SK-N-SH treated with all-trans-retinoic acid at 6 μM for 48 hours (cell line): ENCODE measurements at regions not wholly inside any gene's neighbourhood (a gene's known extent, or its start where the extent isn't known, plus 50 kb on each side); places are given as distances from the start of the nearest gene placed in this dataset.

Experiments
- ARNTL ChIP-seq: fragments of 450-650 bp; formaldehyde crosslinking; IDR thresholded peaks from 2 replicates; pipeline ENCODE4 v1.5.0; 2020; ENCODE audit warnings: low read depth, mild to moderate bottlenecking, moderate library complexity, borderline replicate concordance
- BACH2 ChIP-seq: fragments of 250-450 bp; sonication (Bioruptor Pico); IDR thresholded peaks from 2 replicates; pipeline ENCODE4 v1.9.0; 2021; ENCODE audit warnings: mild to moderate bottlenecking, borderline replicate concordance
- CSDC2 ChIP-seq: fragments of 250-450 bp; sonication (Bioruptor Pico); IDR thresholded peaks from 2 replicates; pipeline ENCODE4 v1.5.0; 2020; ENCODE audit warnings: mild to moderate bottlenecking, moderate library complexity
- GLIS3 ChIP-seq: fragments of 250-450 bp; sonication (Bioruptor Pico); IDR thresholded peaks from 2 replicates; pipeline ENCODE4 v1.5.0; 2020; ENCODE audit warnings: mild to moderate bottlenecking, moderate library complexity
- PATZ1 ChIP-seq: fragments of 250-450 bp; sonication (Bioruptor Pico); IDR thresholded peaks from 2 replicates; pipeline ENCODE4 v1.8.0; 2020; ENCODE audit warnings: mild to moderate bottlenecking, moderate library complexity, borderline replicate concordance
- PPARA ChIP-seq: fragments of 250-450 bp; sonication (Bioruptor Pico); IDR thresholded peaks from 2 replicates; pipeline ENCODE4 v1.5.0; 2020; ENCODE audit warnings: mild to moderate bottlenecking, borderline replicate concordance
- RARB ChIP-seq: fragments of 250-450 bp; sonication (Bioruptor Pico); IDR thresholded peaks from 2 replicates; pipeline ENCODE4 v1.8.0; 2021; ENCODE audit warnings: mild to moderate bottlenecking, moderate library complexity
- TCF4 ChIP-seq: fragments of 250-450 bp; sonication (Bioruptor Pico); IDR thresholded peaks from 2 replicates; pipeline ENCODE4 v1.8.0; 2021; ENCODE audit warnings: mild to moderate bottlenecking, moderate library complexity, borderline replicate concordance
- ZC3H10 ChIP-seq: fragments of 250-450 bp; sonication (Bioruptor Pico); IDR thresholded peaks from 2 replicates; pipeline ENCODE4 v1.5.1; 2021; ENCODE audit warnings: mild to moderate bottlenecking, moderate library complexity
- ZFP3 ChIP-seq: fragments of 250-450 bp; sonication (Bioruptor Pico); IDR thresholded peaks from 2 replicates; pipeline ENCODE4 v1.5.0; 2020; ENCODE audit warnings: mild to moderate bottlenecking, moderate library complexity
- ZFP30 ChIP-seq: fragments of 450-650 bp; formaldehyde crosslinking; IDR thresholded peaks from 2 replicates; pipeline ENCODE4 v1.5.0; 2022; ENCODE audit warnings: mild to moderate bottlenecking, moderate library complexity
- TF ChIP-seq, protein P1 (sequence below): fragments of 250-450 bp; sonication (Bioruptor Pico); IDR thresholded peaks from 2 replicates; pipeline ENCODE4 v1.5.1; 2020; ENCODE audit warnings: low read depth, mild to moderate bottlenecking, moderate library complexity
- TF ChIP-seq, protein P2 (sequence below): fragments of 250-450 bp; sonication (Bioruptor Pico); IDR thresholded peaks from 2 replicates; pipeline ENCODE4 v1.8.0; 2021; ENCODE audit warnings: low read depth, mild to moderate bottlenecking, moderate library complexity, borderline replicate concordance

DNA sequence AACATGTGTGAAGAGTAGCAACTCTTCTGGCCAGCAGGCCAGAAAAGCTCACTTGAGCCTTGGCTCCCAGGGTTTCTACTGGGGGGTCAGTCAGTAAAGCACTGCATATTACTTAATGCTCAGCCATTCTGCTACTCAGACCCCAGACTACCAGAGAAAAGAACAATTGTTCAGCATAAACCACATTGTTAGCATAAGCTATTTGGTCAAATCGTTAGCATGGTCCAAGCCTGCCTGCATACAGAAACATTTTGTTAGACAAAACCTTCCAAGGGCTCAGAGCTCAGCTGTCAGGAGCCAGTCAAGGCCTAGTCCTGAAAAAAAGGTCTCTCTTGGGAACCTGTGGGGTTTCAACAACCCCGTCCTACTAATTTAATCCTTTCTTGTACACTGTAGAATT is 449.3 kb downstream of the PRR16 start:
- TF ChIP-seq RARB (CRISPR knock-in tag) (no peak), PATZ1 (CRISPR knock-in tag) (no peak), ZFP3 (CRISPR knock-in tag) (no peak), ZFP30 (CRISPR knock-in tag) (no peak), BACH2 (CRISPR knock-in tag) (no peak), GLIS3 (no peak), ARNTL (CRISPR knock-in tag) (no peak), CSDC2 (no peak), ZC3H10 (CRISPR knock-in tag) (no peak), TCF4 (no peak), PPARA (CRISPR knock-in tag) (no peak)
- TF ChIP-seq, protein P1, sequence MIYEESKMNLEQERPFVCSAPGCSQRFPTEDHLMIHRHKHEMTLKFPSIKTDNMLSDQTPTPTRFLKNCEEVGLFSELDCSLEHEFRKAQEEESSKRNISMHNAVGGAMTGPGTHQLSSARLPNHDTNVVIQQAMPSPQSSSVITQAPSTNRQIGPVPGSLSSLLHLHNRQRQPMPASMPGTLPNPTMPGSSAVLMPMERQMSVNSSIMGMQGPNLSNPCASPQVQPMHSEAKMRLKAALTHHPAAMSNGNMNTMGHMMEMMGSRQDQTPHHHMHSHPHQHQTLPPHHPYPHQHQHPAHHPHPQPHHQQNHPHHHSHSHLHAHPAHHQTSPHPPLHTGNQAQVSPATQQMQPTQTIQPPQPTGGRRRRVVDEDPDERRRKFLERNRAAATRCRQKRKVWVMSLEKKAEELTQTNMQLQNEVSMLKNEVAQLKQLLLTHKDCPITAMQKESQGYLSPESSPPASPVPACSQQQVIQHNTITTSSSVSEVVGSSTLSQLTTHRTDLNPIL (CRISPR knock-in tag) = no peak
- TF ChIP-seq, protein P2, sequence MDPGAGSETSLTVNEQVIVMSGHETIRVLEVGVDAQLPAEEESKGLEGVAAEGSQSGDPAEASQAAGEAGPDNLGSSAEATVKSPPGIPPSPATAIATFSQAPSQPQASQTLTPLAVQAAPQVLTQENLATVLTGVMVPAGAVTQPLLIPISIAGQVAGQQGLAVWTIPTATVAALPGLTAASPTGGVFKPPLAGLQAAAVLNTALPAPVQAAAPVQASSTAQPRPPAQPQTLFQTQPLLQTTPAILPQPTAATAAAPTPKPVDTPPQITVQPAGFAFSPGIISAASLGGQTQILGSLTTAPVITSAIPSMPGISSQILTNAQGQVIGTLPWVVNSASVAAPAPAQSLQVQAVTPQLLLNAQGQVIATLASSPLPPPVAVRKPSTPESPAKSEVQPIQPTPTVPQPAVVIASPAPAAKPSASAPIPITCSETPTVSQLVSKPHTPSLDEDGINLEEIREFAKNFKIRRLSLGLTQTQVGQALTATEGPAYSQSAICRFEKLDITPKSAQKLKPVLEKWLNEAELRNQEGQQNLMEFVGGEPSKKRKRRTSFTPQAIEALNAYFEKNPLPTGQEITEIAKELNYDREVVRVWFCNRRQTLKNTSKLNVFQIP (CRISPR knock-in tag) = no peak
